K562 (cell line): ENCODE measurements at regions not wholly inside any gene's neighbourhood (a gene's known extent, or its start where the extent isn't known, plus 50 kb on each side); places are given as distances from the start of the nearest gene placed in this dataset.

Source experiments
- E2F6 ChIP-seq, 2 experiments: IDR thresholded peaks; 2 replicates each; pipeline ENCODE4 v1.6.1; 2011; ENCODE audit warnings: borderline replicate concordance in 1 of 2, control low read depth in 1 of 2, low read depth in 1 of 2, low read length in 1 of 2, mild to moderate bottlenecking in 1 of 2, mixed read lengths in 1 of 2, moderate library complexity in 1 of 2; ENCODE audit not compliant: insufficient read depth in 1 of 2, insufficient read length in 1 of 2, poor library complexity in 1 of 2, severe bottlenecking in 1 of 2; ENCODE audit errors: extremely low read depth in 1 of 2
- HMGXB4 ChIP-seq: sonication (generic); formaldehyde crosslinking; IDR thresholded peaks from 2 replicates; pipeline ENCODE4 v1.8.1; 2023; ENCODE audit warnings: mild to moderate bottlenecking, missing genetic modification reagents
- MGA ChIP-seq: fragments of 450-650 bp; IDR thresholded peaks from 2 replicates; pipeline ENCODE4 v1.6.1; 2016; ENCODE audit warnings: mild to moderate bottlenecking, moderate library complexity
- OTX1 ChIP-seq: fragments of 450-650 bp; formaldehyde crosslinking; IDR thresholded peaks from 2 replicates; pipeline ENCODE4 v1.4.0; 2022; ENCODE audit warnings: mild to moderate bottlenecking
- SREBF2 ChIP-seq: sonication (generic); formaldehyde crosslinking; IDR thresholded peaks from 2 replicates; pipeline ENCODE4 v1.4.0; 2020; ENCODE audit warnings: mild to moderate bottlenecking, missing genetic modification reagents

- no peak for TF ChIP-seq MGA
- no peak for TF ChIP-seq SREBF2 (CRISPR knock-in tag)
- no peak for TF ChIP-seq HMGXB4 (CRISPR knock-in tag)
- TF ChIP-seq E2F6 (IDR thresholded peaks at IDR 0.05; ENCODE audit: borderline replicate concordance in 1 of 2, extremely low read depth in 1 of 2, insufficient read depth in 1 of 2, insufficient read length in 1 of 2, low read depth in 1 of 2, low read length in 1 of 2, poor library complexity in 1 of 2, severe bottlenecking in 1 of 2): no peak
- no peak for TF ChIP-seq OTX1
Measured at GRCh38 chr6:77368660-77369313, 94.5 kb downstream of the HTR1B start (continued).
